ENCODE measurements at regions not wholly inside any gene's neighbourhood (a gene's known extent, or its start where the extent isn't known, plus 50 kb on each side); places are given as distances from the start of the nearest gene placed in this dataset.

- POLR2A ChIA-PET, result interaction anchor here (1.5 kb wide), 1 partner anchor 8 kb away, joined by 4 read pairs; no protein-coding TSS in a partner anchor
- CTCF ChIA-PET, result interaction anchor here (0.8 to 2.2 kb wide), 5 partner anchors 8 to 144 kb away, joined by 3 to 9 read pairs (median 5); no protein-coding TSS in a partner anchor
These were observed 250.5 kb upstream of the ATP2B1 start for GRCh38 chr12:89959179-89959578.

GRCh38 chr12:89954259-89954658, 245.6 kb upstream of the ATP2B1 start:
- ChIA-PET POLR2A (interaction anchor here (0.6 kb wide), 1 partner anchor 18 kb away, joined by 4 read pairs; no protein-coding TSS in a partner anchor), CTCF (interaction anchor here (1.2 kb wide), 1 partner anchor 9 kb away, joined by 3 read pairs; no protein-coding TSS in a partner anchor)
- no peak for DNase-seq (ENCODE audit: extremely low spot score)
- TF ChIP-seq CTCF (IDR thresholded peaks at IDR 0.05; ENCODE audit: control extremely low read depth, extremely low read depth, low read depth, missing control alignments), result no peak

More at GRCh38 chr12:89959179-89959578, 250.5 kb upstream of the ATP2B1 start:
- no peak for TF ChIP-seq CTCF (IDR thresholded peaks at IDR 0.05; ENCODE audit: control extremely low read depth, extremely low read depth, low read depth, missing control alignments)
- no peak for DNase-seq (ENCODE audit: extremely low spot score)

- no peak for TF ChIP-seq CTCF (IDR thresholded peaks at IDR 0.05; ENCODE audit: control extremely low read depth, extremely low read depth, low read depth, missing control alignments)
- ChIA-PET POLR2A (interaction anchor here (1.0 kb wide), 1 partner anchor 8 kb away, joined by 4 read pairs; no protein-coding TSS in a partner anchor), CTCF (interaction anchor here (0.8 to 6.8 kb wide), 7 partner anchors 8 to 246 kb away, joined by 3 to 34 read pairs (median 5); no protein-coding TSS in a partner anchor)
- no peak for DNase-seq (ENCODE audit: extremely low spot score)
These were observed 243.0 kb upstream of the ATP2B1 start for GRCh38 chr12:89951694-89952060.

GRCh38 chr12:89951050-89951693, 242.5 kb upstream of the ATP2B1 start:
- ChIA-PET POLR2A (interaction anchor here (1.0 kb wide), 1 partner anchor 9 kb away, joined by 4 read pairs; no protein-coding TSS in a partner anchor), CTCF (interaction anchor here (0.8 to 6.8 kb wide), 12 partner anchors 9 to 407 kb away, joined by 3 to 34 read pairs (median 4); no protein-coding TSS in a partner anchor)
- TF ChIP-seq CTCF (IDR thresholded peaks at IDR 0.05; ENCODE audit: control extremely low read depth, extremely low read depth, low read depth, missing control alignments), result no peak
- no peak for DNase-seq (ENCODE audit: extremely low spot score)

- CTCF ChIA-PET, result interaction anchor here (1.0 to 6.8 kb wide), 13 partner anchors 10 to 788 kb away, joined by 3 to 34 read pairs (median 4); no protein-coding TSS in a partner anchor
- DNase-seq (ENCODE audit: extremely low spot score), result no peak
- POLR2A ChIA-PET, result interaction anchor here (1.0 kb wide), 1 partner anchor 24 kb away, joined by 3 read pairs; no protein-coding TSS in a partner anchor
These were observed 241.8 kb upstream of the ATP2B1 start for GRCh38 chr12:89950421-89950820.

More at GRCh38 chr12:89950421-89950820, 241.8 kb upstream of the ATP2B1 start:
- no peak for TF ChIP-seq CTCF (IDR thresholded peaks at IDR 0.05; ENCODE audit: control extremely low read depth, extremely low read depth, low read depth, missing control alignments)

Data from GM10248 (cell line).